ENCODE measurements at regions not wholly inside any gene's neighbourhood (a gene's known extent, or its start where the extent isn't known, plus 50 kb on each side); places are given as distances from the start of the nearest gene placed in this dataset.

GRCh38 chr19:28990522-28990921 is 222.4 kb downstream of the UQCRFS1 start:
- TF ChIP-seq CTCF (IDR thresholded peaks at IDR 0.05), result no peak
- Histone ChIP-seq H3K36me3 (no peaks in the 10 kb centered on the region), H3K4me1 (ENCODE audit: control insufficient read depth in 1 of 2, low read depth in 2 of 2) (no peaks in the 10 kb centered on the region), H3K9me3 (peaks cover 3% of the 10 kb centered on the region), H3K27me3 (replicated peaks; ENCODE audit: insufficient read depth) (no peaks in the 10 kb centered on the region), H3K27ac (no peak overlapping the region), H3K4me3 (no peak overlapping the region)
- no peak for ATAC-seq (ENCODE audit: insufficient number of reproducible peaks, low FRiP score, low read depth)
- no peak for DNase-seq (ENCODE audit: low spot score)

GRCh38 chr19:28989739-28990138 is 223.2 kb downstream of the UQCRFS1 start:
- Histone ChIP-seq H3K4me1 (ENCODE audit: control insufficient read depth in 1 of 2, low read depth in 2 of 2) (no peaks in the 10 kb centered on the region), H3K27me3 (replicated peaks; ENCODE audit: insufficient read depth) (no peaks in the 10 kb centered on the region), H3K9me3 (peaks cover 3% of the 10 kb centered on the region), H3K36me3 (no peaks in the 10 kb centered on the region), H3K4me3 (no peak overlapping the region), H3K27ac (no peak overlapping the region)
- DNase-seq (ENCODE audit: low spot score), result no peak
- no peak for TF ChIP-seq CTCF (IDR thresholded peaks at IDR 0.05)
- ATAC-seq (ENCODE audit: insufficient number of reproducible peaks, low FRiP score, low read depth), result no peak

- DNase-seq (ENCODE audit: low spot score), result no peak
- Histone ChIP-seq H3K4me1 (ENCODE audit: control insufficient read depth in 1 of 2, low read depth in 2 of 2) (no peaks in the 10 kb centered on the region), H3K9me3 (no peaks in the 10 kb centered on the region), H3K36me3 (no peaks in the 10 kb centered on the region), H3K27ac (no peak overlapping the region), H3K27me3 (replicated peaks; ENCODE audit: insufficient read depth) (no peaks in the 10 kb centered on the region), H3K4me3 (no peak overlapping the region)
- ATAC-seq (ENCODE audit: insufficient number of reproducible peaks, low FRiP score, low read depth), result no peak
- TF ChIP-seq CTCF (IDR thresholded peaks at IDR 0.05), result no peak
Observed at GRCh38 chr19:28988066-28988465, 224.9 kb downstream of the UQCRFS1 start.

GRCh38 chr19:28987177-28987576 is 225.8 kb downstream of the UQCRFS1 start:
- H3K9me3 ChIP-seq, result no peaks in the 10 kb centered on the region
- ATAC-seq (ENCODE audit: insufficient number of reproducible peaks, low FRiP score, low read depth) (no peak), DNase-seq (ENCODE audit: low spot score) (no peak)
- H3K36me3 ChIP-seq, result no peaks in the 10 kb centered on the region
- TF ChIP-seq CTCF (IDR thresholded peaks at IDR 0.05), result no peak
- H3K4me3 ChIP-seq, result no peak overlapping the region
- H3K27ac ChIP-seq, result no peak overlapping the region
- H3K4me1 ChIP-seq (ENCODE audit: control insufficient read depth in 1 of 2, low read depth in 2 of 2), result no peaks in the 10 kb centered on the region
- no peaks in the 10 kb centered on the region for H3K27me3 ChIP-seq (replicated peaks; ENCODE audit: insufficient read depth)

- H3K27me3 ChIP-seq (replicated peaks; ENCODE audit: insufficient read depth), result no peaks in the 10 kb centered on the region
- ATAC-seq (ENCODE audit: insufficient number of reproducible peaks, low FRiP score, low read depth), result no peak
- TF ChIP-seq CTCF (IDR thresholded peaks at IDR 0.05), result no peak
- no peak for DNase-seq (ENCODE audit: low spot score)
- no peaks in the 10 kb centered on the region for H3K9me3 ChIP-seq
- no peaks in the 10 kb centered on the region for H3K4me1 ChIP-seq (ENCODE audit: control insufficient read depth in 1 of 2, low read depth in 2 of 2)
- H3K27ac ChIP-seq, result no peak overlapping the region
- H3K36me3 ChIP-seq, result no peaks in the 10 kb centered on the region
- no peak overlapping the region for H3K4me3 ChIP-seq
Observed at GRCh38 chr19:28985201-28985600, 227.8 kb downstream of the UQCRFS1 start.
